Testis (tissue), 2 donors: ENCODE measurements at regions not wholly inside any gene's neighbourhood (a gene's known extent, or its start where the extent isn't known, plus 50 kb on each side); places are given as distances from the start of the nearest gene placed in this dataset.

Source experiments
- DNase-seq: peaks from one replicate; pipeline ENCODE4 v3.0.0-alpha.2; 2019
- H3K27ac ChIP-seq, 2 donors: fragments of 200-600 bp; sonication (generic); one replicate each; pipeline ENCODE4 v1.5.1; 2019
- H3K27me3 ChIP-seq: fragments of 200-600 bp; sonication (generic); one replicate; pipeline ENCODE4 v1.5.1; 2019
- H3K36me3 ChIP-seq: fragments of 200-600 bp; sonication (generic); one replicate; pipeline ENCODE4 v1.5.1; 2017; ENCODE audit warnings: low read depth; ENCODE audit errors: missing control alignments
- H3K4me1 ChIP-seq: fragments of 200-600 bp; sonication (generic); one replicate; pipeline ENCODE4 v1.5.1; 2019
- H3K4me3 ChIP-seq, 2 donors: fragments of 200-600 bp; sonication (generic); one replicate each; pipeline ENCODE4 v1.5.1; 2017 to 2019
- H3K9me3 ChIP-seq: fragments of 200-600 bp; sonication (generic); one replicate; pipeline ENCODE4 v1.5.1; 2017
- CTCF ChIP-seq, 3 experiments: fragments of 450-650 bp in 2 of 3; fragments of 200-600 bp in 1 of 3; sonication (generic) in 1 of 3; IDR thresholded peaks; one replicate each; pipeline ENCODE4 v1.5.1; 2016 to 2019; ENCODE audit warnings: antibody characterized with exemption in 3 of 3, mild to moderate bottlenecking in 2 of 3, moderate library complexity in 1 of 3
- POLR2A ChIP-seq: fragments of 450-650 bp; IDR thresholded peaks from one replicate; pipeline ENCODE4 v1.6.1; 2017; ENCODE audit warnings: antibody characterized with exemption, mild to moderate bottlenecking, moderate library complexity
- WGBS, 2 donors: methylation state at CpG; one replicate each; pipeline ENCODE4 v1.1.5; 2018; 5-methylcytosine and 5-hydroxymethylcytosine counted together
- intact Hi-C: fragments of 100-400 bp; cut with DNase I; formaldehyde crosslinking; loops from one replicate; pipeline ENCODE4 v1.15.1; 2023; ENCODE audit warnings: low total_unique reads

GRCh38 chr10:90308223-90308622, 549.6 kb downstream of the HTR7 start:
- Histone ChIP-seq H3K27ac (no peak overlapping the region), H3K4me1 (no peaks in the 10 kb centered on the region), H3K9me3 (no peaks in the 10 kb centered on the region), H3K4me3 (no peak overlapping the region), H3K36me3 (no peaks in the 10 kb centered on the region), H3K27me3 (no peaks in the 10 kb centered on the region)
- no peak for DNase-seq
- intact Hi-C loops = no loop called here
- WGBS, 2 donors = 56 to 68% methylated on average over 7 of the region's 7 CpGs
- no peak for TF ChIP-seq POLR2A
- no peak for TF ChIP-seq CTCF (IDR thresholded peaks at IDR 0.05)

- H3K4me1 ChIP-seq = no peaks in the 10 kb centered on the region
- H3K27ac ChIP-seq = no peak overlapping the region
- DNase-seq = no peak
- intact Hi-C loops = no loop called here
- no peak overlapping the region for H3K4me3 ChIP-seq
- no peak for TF ChIP-seq CTCF (IDR thresholded peaks at IDR 0.05)
- no peak for TF ChIP-seq POLR2A
- no peaks in the 10 kb centered on the region for H3K9me3 ChIP-seq
- H3K36me3 ChIP-seq = no peaks in the 10 kb centered on the region
- no peaks in the 10 kb centered on the region for H3K27me3 ChIP-seq
- 72 to 86% methylated on average over 3 of the region's 3 CpGs for WGBS, 2 donors
Measured at GRCh38 chr10:90313576-90314325, 544.1 kb downstream of the HTR7 start.

- no peak for TF ChIP-seq POLR2A
- no peak for TF ChIP-seq CTCF (IDR thresholded peaks at IDR 0.05)
- intact Hi-C loops = no loop called here
- no peaks in the 10 kb centered on the region for H3K36me3 ChIP-seq
- no peaks in the 10 kb centered on the region for H3K9me3 ChIP-seq
- H3K4me1 ChIP-seq = no peaks in the 10 kb centered on the region
- H3K27me3 ChIP-seq = no peaks in the 10 kb centered on the region
- 82 to 89% methylated on average over 1 of the region's 1 CpG for WGBS, 2 donors
- H3K4me3 ChIP-seq = no peak overlapping the region
- no peak for DNase-seq
- no peak overlapping the region for H3K27ac ChIP-seq
Measured at GRCh38 chr10:90314718-90315117, 543.1 kb downstream of the HTR7 start.

GRCh38 chr10:90317172-90317571, 540.7 kb downstream of the HTR7 start:
- no peaks in the 10 kb centered on the region for H3K4me1 ChIP-seq
- intact Hi-C loops = no loop called here
- 86 to 91% methylated on average over 3 of the region's 3 CpGs for WGBS, 2 donors
- no peak for DNase-seq
- no peak for TF ChIP-seq POLR2A
- no peak for TF ChIP-seq CTCF (IDR thresholded peaks at IDR 0.05)
- no peaks in the 10 kb centered on the region for H3K9me3 ChIP-seq
- H3K27me3 ChIP-seq = no peaks in the 10 kb centered on the region
- H3K36me3 ChIP-seq = no peaks in the 10 kb centered on the region
- no peak overlapping the region for H3K4me3 ChIP-seq
- no peak overlapping the region for H3K27ac ChIP-seq

GRCh38 chr10:90318659-90319058, 539.2 kb downstream of the HTR7 start:
- Histone ChIP-seq H3K9me3 (no peaks in the 10 kb centered on the region), H3K4me3 (no peak overlapping the region), H3K36me3 (no peaks in the 10 kb centered on the region), H3K27ac (no peak overlapping the region), H3K27me3 (no peaks in the 10 kb centered on the region), H3K4me1 (no peaks in the 10 kb centered on the region)
- no peak for TF ChIP-seq CTCF (IDR thresholded peaks at IDR 0.05)
- TF ChIP-seq POLR2A = no peak
- 87 to 89% methylated on average over 2 of the region's 2 CpGs for WGBS, 2 donors
- intact Hi-C loops = no loop called here
- DNase-seq = no peak
